A549 (cell line): ENCODE measurements at regions not wholly inside any gene's neighbourhood (a gene's known extent, or its start where the extent isn't known, plus 50 kb on each side); places are given as distances from the start of the nearest gene placed in this dataset.

Experiments used
- CBX2 ChIP-seq: fragments of 200-600 bp; sonication (generic); IDR thresholded peaks from 2 replicates; pipeline ENCODE4 v1.6.1; 2016; ENCODE audit warnings: low read depth, mild to moderate bottlenecking, borderline replicate concordance
- CHD2 ChIP-seq: fragments of 150-350 bp; IDR thresholded peaks from 2 replicates; pipeline ENCODE4 v1.6.1; 2014; ENCODE audit warnings: low read length; ENCODE audit not compliant: partially characterized antibody
- EP300 ChIP-seq, 2 experiments: fragments of >200 bp; sonication (Bioruptor Twin); formaldehyde crosslinking; IDR thresholded peaks; 2 replicates in 1 of 2; 3 replicates in 1 of 2; pipeline ENCODE4 v1.6.1; 2016 to 2017
- HOXA7 ChIP-seq: fragments of 250-450 bp; sonication (Bioruptor Pico); IDR thresholded peaks from 2 replicates; pipeline ENCODE4 v1.5.0; 2020; ENCODE audit warnings: mild to moderate bottlenecking, moderate library complexity
- MAX ChIP-seq: IDR thresholded peaks from 2 replicates; pipeline ENCODE4 v1.6.1; 2012
- MAZ ChIP-seq: fragments of 150-350 bp; IDR thresholded peaks from 2 replicates; pipeline ENCODE4 v1.6.1; 2014; ENCODE audit warnings: antibody characterized with exemption, low read depth, low read length, borderline replicate concordance
- NR3C1 ChIP-seq: fragments of >200 bp; sonication (Bioruptor Twin); formaldehyde crosslinking; IDR thresholded peaks from 3 replicates; pipeline ENCODE4 v1.6.1; 2017
- POLR2A ChIP-seq: IDR thresholded peaks from 2 replicates; pipeline ENCODE4 v1.6.1; 2012; ENCODE audit warnings: mild to moderate bottlenecking, low read length
- RCOR1 ChIP-seq: fragments of 150-350 bp; IDR thresholded peaks from 2 replicates; pipeline ENCODE4 v1.6.1; 2014; ENCODE audit warnings: antibody characterized with exemption, low read length, low read depth
- TF ChIP-seq, protein P1 (sequence below): fragments of >200 bp; sonication (Bioruptor Twin); formaldehyde crosslinking; IDR thresholded peaks from 3 replicates; pipeline ENCODE4 v1.5.1; 2016

DNA sequence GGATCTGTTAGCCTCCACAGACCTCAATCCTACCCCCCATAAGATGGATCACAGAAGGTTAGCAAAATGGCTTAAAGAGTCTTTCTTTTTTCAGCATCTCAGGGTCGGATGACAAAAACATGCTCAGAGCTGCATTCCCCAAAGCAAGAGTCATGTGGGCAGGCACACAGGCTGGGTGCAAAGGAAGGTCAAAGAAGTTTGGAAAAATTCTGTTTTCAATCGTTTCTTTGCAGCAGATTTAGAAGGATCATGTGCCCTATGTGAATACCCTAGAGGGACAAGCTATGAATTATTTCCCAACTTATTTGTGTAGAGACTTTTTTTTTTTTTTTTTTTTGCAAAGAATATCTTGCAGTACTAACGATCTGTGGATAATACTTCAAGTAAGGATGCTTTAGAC, 845.4 kb downstream of the VRK1 start:
- TF ChIP-seq MAX, result no peak
- TF ChIP-seq NR3C1, result no peak
- no peak for TF ChIP-seq POLR2A
- TF ChIP-seq, protein P1, sequence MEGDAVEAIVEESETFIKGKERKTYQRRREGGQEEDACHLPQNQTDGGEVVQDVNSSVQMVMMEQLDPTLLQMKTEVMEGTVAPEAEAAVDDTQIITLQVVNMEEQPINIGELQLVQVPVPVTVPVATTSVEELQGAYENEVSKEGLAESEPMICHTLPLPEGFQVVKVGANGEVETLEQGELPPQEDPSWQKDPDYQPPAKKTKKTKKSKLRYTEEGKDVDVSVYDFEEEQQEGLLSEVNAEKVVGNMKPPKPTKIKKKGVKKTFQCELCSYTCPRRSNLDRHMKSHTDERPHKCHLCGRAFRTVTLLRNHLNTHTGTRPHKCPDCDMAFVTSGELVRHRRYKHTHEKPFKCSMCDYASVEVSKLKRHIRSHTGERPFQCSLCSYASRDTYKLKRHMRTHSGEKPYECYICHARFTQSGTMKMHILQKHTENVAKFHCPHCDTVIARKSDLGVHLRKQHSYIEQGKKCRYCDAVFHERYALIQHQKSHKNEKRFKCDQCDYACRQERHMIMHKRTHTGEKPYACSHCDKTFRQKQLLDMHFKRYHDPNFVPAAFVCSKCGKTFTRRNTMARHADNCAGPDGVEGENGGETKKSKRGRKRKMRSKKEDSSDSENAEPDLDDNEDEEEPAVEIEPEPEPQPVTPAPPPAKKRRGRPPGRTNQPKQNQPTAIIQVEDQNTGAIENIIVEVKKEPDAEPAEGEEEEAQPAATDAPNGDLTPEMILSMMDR, result no peak
- no peak for TF ChIP-seq EP300 (IDR thresholded peaks at IDR 0.05)
- TF ChIP-seq MAZ, result no peak
- no peak for TF ChIP-seq CHD2
- no peak for TF ChIP-seq CBX2
- TF ChIP-seq HOXA7 (CRISPR knock-in tag), result no peak
- no peak for TF ChIP-seq RCOR1
